HFF-Myc (cell line): ENCODE measurements at regions not wholly inside any gene's neighbourhood (a gene's known extent, or its start where the extent isn't known, plus 50 kb on each side); places are given as distances from the start of the nearest gene placed in this dataset.

ENCODE experiments used
- DNase-seq: peaks from one replicate; pipeline ENCODE4 v3.0.0-alpha.2; 2011; ENCODE audit warnings: low read depth; ENCODE audit errors: extremely low read depth
- H3K4me3 ChIP-seq: replicated peaks from 2 replicates; pipeline ENCODE4 v1.5.1; 2011; ENCODE audit warnings: low read depth, mild to moderate bottlenecking, control low read depth, low read length
- TF ChIP-seq, protein P1 (sequence below): IDR thresholded peaks from 2 replicates; pipeline ENCODE4 v1.5.1; 2012; ENCODE audit warnings: mild to moderate bottlenecking, low read depth, low read length, control low read depth; ENCODE audit errors: missing control alignments

DNA sequence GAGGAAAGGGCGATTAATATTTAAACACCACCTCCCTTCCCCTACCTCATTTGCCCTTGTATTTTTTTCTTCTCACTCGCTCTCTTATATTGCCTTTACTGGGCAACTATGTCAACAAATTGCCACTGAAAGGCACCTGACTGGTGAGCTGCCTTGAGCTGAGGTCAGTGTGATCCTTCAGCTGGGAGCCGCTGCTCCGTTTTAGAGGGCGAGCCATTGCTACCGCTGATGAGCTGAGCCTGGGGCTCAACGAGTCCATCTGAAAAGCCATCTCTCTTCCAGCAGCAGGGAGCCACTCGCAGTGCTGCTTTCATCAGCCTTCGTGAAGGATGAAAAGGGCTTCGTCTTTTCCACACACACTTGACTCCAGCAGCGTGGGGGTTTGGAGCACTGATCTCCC lies 108.0 kb upstream of the KIF26B start:
- no peak overlapping the region for H3K4me3 ChIP-seq
- no peak for DNase-seq
- TF ChIP-seq, protein P1, sequence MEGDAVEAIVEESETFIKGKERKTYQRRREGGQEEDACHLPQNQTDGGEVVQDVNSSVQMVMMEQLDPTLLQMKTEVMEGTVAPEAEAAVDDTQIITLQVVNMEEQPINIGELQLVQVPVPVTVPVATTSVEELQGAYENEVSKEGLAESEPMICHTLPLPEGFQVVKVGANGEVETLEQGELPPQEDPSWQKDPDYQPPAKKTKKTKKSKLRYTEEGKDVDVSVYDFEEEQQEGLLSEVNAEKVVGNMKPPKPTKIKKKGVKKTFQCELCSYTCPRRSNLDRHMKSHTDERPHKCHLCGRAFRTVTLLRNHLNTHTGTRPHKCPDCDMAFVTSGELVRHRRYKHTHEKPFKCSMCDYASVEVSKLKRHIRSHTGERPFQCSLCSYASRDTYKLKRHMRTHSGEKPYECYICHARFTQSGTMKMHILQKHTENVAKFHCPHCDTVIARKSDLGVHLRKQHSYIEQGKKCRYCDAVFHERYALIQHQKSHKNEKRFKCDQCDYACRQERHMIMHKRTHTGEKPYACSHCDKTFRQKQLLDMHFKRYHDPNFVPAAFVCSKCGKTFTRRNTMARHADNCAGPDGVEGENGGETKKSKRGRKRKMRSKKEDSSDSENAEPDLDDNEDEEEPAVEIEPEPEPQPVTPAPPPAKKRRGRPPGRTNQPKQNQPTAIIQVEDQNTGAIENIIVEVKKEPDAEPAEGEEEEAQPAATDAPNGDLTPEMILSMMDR, result no peak

DNA sequence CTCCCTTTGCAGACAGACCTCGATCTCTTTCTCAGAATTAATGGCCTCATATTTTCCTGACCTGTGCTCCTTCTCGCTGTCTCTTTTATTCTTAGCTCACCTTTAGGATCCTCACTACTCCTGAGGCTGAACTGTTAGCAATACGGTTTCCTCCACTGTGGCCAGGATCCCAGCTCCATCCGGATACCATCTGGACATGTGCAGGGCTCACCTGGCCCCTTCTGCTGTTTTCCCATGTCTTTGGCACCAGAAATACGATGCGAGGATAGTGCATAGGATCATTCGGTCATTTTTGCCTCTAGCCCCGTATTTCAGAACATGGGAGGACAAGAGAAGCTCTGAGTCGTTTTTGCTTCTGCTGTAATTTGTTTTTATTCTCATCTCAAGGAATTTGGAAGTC lies 108.5 kb upstream of the KIF26B start:
- TF ChIP-seq, protein P1, result no peak
- H3K4me3 ChIP-seq, result no peak overlapping the region

GRCh38 chr1:245045087-245045881 lies 109.5 kb upstream of the KIF26B start:
- TF ChIP-seq, protein P1, result no peak
- no peak overlapping the region for H3K4me3 ChIP-seq
- no peak for DNase-seq

More for the DNA sequence above, 108.5 kb upstream of the KIF26B start:
- DNase-seq, result no peak

DNA sequence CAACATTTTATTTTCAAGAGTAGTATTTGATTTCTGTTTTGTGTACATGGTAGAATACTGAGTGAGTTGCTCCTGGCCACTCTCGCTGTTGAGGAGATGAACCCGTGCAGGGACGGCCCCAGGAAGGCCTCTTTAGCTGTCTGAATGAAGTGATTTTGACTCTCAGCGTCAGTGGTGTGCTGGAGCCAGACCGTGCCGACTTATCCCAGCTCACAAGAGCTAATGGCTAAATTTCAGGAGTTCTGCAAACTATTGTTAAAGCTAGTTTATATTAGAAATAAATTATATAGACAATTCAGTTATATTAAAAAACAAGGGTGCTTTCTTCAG lies 111.2 kb upstream of the KIF26B start:
- no peak overlapping the region for H3K4me3 ChIP-seq
- TF ChIP-seq, protein P1, result no peak
- DNase-seq, result no peak

GRCh38 chr1:245041058-245041698 lies 113.6 kb upstream of the KIF26B start:
- H3K4me3 ChIP-seq, result no peak overlapping the region
- TF ChIP-seq, protein P1, result no peak

DNA sequence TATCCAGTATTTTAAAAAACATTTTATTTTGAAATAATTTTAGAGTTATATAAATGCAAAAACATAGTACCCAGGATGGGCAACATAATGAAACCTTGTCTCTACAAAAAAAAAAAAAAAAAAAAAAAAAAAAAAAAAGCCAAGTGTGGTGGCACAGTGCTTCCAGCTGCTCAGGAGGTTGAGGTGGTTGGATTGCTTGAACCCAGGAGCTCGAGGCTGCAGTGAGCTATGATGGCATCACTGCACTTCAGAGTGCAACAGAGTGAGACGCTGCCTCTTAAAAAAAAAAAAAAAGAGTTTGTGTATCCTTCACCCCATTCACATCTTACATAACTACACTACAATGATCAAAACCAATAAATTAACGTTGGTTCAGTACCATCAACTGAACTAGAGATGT lies 115.6 kb upstream of the KIF26B start:
- TF ChIP-seq, protein P1, result no peak
- no peak overlapping the region for H3K4me3 ChIP-seq
- no peak for DNase-seq

More at GRCh38 chr1:245041058-245041698, 113.6 kb upstream of the KIF26B start:
- DNase-seq, result no peak
